KMS-11 (cell line): ENCODE measurements at regions not wholly inside any gene's neighbourhood (a gene's known extent, or its start where the extent isn't known, plus 50 kb on each side); places are given as distances from the start of the nearest gene placed in this dataset.

Experiments used
- H2AFZ ChIP-seq: fragments of 200-600 bp; sonication (generic); 2 replicates; pipeline ENCODE4 v1.6.1; 2016; ENCODE audit warnings: antibody characterized with exemption, mixed run types, low read depth
- H3K27ac ChIP-seq: fragments of 200-600 bp; sonication (generic); 2 replicates; pipeline ENCODE4 v1.6.1; 2016; ENCODE audit warnings: mild to moderate bottlenecking, mixed run types
- H3K27me3 ChIP-seq: fragments of 200-600 bp; sonication (generic); 2 replicates; pipeline ENCODE4 v1.6.1; 2017; ENCODE audit warnings: mild to moderate bottlenecking, low read depth, mixed run types, moderate library complexity; ENCODE audit not compliant: insufficient read depth
- H3K36me3 ChIP-seq: fragments of 200-600 bp; sonication (generic); 2 replicates; pipeline ENCODE4 v1.6.1; 2017; ENCODE audit warnings: mild to moderate bottlenecking, mixed run types; ENCODE audit not compliant: insufficient read depth
- H3K4me1 ChIP-seq: fragments of 200-600 bp; sonication (generic); 2 replicates; pipeline ENCODE4 v1.6.1; 2016; ENCODE audit warnings: mild to moderate bottlenecking, low read depth, mixed run types; ENCODE audit not compliant: poor library complexity, severe bottlenecking
- H3K4me2 ChIP-seq: fragments of 200-600 bp; sonication (generic); 2 replicates; pipeline ENCODE4 v1.7.0; 2016; ENCODE audit warnings: mild to moderate bottlenecking, mixed run types
- H3K4me3 ChIP-seq: fragments of 200-600 bp; sonication (generic); IDR thresholded peaks from 2 replicates; pipeline ENCODE4 v1.6.1; 2017; ENCODE audit warnings: low read depth, low read length, mixed read lengths; ENCODE audit not compliant: insufficient read depth
- H3K79me2 ChIP-seq: fragments of 200-600 bp; sonication (generic); 2 replicates; pipeline ENCODE4 v1.6.1; 2016; ENCODE audit warnings: low read depth, mixed run types; ENCODE audit not compliant: insufficient read depth
- H3K9ac ChIP-seq: fragments of 200-600 bp; sonication (generic); 2 replicates; pipeline ENCODE4 v1.6.1; 2016; ENCODE audit warnings: mild to moderate bottlenecking, mixed run types
- H4K20me1 ChIP-seq: fragments of 200-600 bp; sonication (generic); 2 replicates; pipeline ENCODE4 v1.6.1; 2016; ENCODE audit warnings: mild to moderate bottlenecking, mixed run types; ENCODE audit not compliant: insufficient read depth
- TF ChIP-seq, protein P1 (sequence below): fragments of 200-600 bp; sonication (generic); conservative IDR thresholded peaks from 2 replicates; pipeline ENCODE4 v1.6.1; 2017; ENCODE audit warnings: low read depth, mild to moderate bottlenecking, antibody characterized with exemption, low read length, moderate library complexity, mixed read lengths

DNA sequence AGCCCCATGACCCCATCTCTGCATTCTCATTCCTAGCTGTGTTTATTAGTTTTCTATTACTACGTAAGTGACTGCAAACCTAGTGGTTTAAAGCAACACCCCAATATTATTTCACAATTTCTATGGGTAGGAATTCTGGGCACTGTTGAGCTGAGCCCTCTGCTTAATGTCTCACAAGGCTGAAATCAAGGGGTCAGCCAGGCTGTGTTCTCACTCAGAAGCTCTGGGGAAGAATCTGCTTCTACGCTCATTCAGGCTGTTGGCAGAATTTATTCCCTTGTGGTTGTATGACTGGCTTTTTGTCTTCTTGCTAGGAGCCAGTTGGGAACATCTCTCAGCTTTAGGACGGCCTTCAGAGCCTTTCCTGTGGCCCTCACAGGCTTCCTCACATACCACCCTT lies 181.0 kb downstream of the GIPC2 start:
- H3K79me2 ChIP-seq = no peaks in the 10 kb centered on the region
- H3K9ac ChIP-seq = no peak overlapping the region
- TF ChIP-seq, protein P1, sequence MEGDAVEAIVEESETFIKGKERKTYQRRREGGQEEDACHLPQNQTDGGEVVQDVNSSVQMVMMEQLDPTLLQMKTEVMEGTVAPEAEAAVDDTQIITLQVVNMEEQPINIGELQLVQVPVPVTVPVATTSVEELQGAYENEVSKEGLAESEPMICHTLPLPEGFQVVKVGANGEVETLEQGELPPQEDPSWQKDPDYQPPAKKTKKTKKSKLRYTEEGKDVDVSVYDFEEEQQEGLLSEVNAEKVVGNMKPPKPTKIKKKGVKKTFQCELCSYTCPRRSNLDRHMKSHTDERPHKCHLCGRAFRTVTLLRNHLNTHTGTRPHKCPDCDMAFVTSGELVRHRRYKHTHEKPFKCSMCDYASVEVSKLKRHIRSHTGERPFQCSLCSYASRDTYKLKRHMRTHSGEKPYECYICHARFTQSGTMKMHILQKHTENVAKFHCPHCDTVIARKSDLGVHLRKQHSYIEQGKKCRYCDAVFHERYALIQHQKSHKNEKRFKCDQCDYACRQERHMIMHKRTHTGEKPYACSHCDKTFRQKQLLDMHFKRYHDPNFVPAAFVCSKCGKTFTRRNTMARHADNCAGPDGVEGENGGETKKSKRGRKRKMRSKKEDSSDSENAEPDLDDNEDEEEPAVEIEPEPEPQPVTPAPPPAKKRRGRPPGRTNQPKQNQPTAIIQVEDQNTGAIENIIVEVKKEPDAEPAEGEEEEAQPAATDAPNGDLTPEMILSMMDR = no peak
- no peaks in the 10 kb centered on the region for H3K36me3 ChIP-seq
- H3K4me2 ChIP-seq = no peak overlapping the region
- H2AFZ ChIP-seq = no peak overlapping the region
- no peak overlapping the region for H3K4me3 ChIP-seq
- no peak overlapping the region for H3K27ac ChIP-seq
- H3K27me3 ChIP-seq = no peaks in the 10 kb centered on the region
- H3K4me1 ChIP-seq = no peaks in the 10 kb centered on the region
- no peaks in the 10 kb centered on the region for H4K20me1 ChIP-seq

DNA sequence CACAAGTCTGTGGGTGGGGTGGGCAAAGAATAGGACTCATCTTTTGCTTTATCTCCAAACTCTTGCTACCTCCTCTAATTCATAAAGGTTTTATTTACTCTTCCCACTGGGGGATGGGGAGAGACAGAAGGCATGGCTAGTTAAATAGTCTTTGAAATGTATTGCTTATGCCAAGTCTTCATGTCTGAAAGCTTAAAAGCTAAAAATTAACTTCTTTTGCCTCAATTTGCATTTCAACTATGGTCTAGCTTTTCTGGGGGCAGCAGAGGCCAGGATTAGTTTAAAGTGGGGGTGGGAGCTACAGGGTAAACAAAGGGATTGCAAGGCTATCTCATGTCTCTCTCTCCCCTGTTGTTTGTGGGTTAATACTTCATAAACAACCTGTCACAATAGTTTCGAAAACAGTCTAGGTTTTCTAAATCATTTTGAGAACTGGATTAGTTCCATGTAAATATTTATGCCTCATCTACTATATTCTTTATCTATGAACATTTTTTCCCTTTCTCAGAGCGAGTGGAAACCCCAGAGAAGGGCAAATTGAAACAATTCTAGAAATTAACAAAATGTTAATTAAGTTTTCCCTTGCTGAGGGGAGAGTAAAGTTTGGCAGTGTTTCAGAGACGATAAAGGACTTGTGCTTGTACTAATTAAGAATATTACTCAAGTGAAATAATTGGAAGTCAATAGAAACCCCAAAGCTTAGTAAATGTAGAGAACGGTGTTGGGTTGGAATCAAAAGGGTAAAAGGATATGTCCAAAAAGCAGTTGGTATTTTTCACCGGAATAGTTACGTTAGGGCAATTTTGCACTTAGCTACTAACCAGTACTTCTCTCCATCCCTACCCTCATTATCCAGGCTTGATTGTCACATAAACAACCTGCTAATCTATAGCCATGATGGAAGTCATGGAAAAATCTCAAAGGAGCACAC lies 182.2 kb downstream of the GIPC2 start:
- Histone ChIP-seq H3K9ac (no peak overlapping the region), H3K36me3 (no peaks in the 10 kb centered on the region), H3K4me3 (no peak overlapping the region), H3K4me1 (no peaks in the 10 kb centered on the region), H3K79me2 (no peaks in the 10 kb centered on the region), H4K20me1 (no peaks in the 10 kb centered on the region), H2AFZ (no peak overlapping the region), H3K4me2 (no peak overlapping the region), H3K27ac (no peak overlapping the region), H3K27me3 (no peaks in the 10 kb centered on the region)
- TF ChIP-seq, protein P1 = no peak

DNA sequence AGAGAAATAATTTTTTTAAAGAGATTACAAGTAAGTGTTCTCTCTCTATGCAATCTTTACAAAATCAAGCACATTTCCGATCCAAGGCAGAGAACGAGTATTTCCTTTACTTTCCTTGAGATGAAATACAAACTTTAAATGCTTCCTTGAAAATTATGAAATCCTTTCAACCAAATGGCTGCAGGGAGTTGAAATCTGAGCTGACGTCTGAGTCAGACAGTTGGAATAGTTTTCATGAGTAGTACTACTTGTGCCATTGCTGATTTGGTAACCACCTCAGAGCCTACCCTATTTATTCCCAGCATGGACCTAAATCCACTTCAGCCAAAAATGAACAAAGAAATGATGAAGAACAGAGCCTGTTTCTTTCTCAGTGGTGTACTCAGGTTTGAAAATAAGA lies 183.6 kb downstream of the GIPC2 start:
- Histone ChIP-seq H3K9ac (no peak overlapping the region), H3K27me3 (no peaks in the 10 kb centered on the region), H3K36me3 (no peaks in the 10 kb centered on the region), H3K4me3 (no peak overlapping the region), H2AFZ (no peak overlapping the region), H3K4me2 (no peak overlapping the region), H3K4me1 (no peaks in the 10 kb centered on the region), H3K27ac (no peak overlapping the region), H4K20me1 (no peaks in the 10 kb centered on the region), H3K79me2 (no peaks in the 10 kb centered on the region)
- TF ChIP-seq, protein P1 = no peak

DNA sequence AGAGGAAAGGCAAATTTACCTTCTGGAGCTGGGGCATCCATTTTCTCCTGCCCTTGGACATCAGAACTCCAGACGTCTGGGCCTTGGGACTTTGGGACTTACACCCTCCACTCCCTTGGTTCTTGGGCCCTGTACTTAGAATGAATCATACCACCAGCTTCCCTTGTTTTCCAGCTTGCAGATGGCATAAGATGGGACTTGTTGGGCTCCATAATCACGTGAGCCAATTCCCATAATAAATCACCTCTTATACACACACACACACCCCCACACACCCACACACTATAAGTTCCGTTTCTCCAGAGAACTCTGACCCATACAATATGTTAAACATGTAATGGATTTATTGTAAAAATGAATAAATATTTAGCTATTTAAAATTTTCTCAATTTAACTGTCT lies 185.7 kb downstream of the GIPC2 start:
- no peak overlapping the region for H2AFZ ChIP-seq
- H3K79me2 ChIP-seq = no peaks in the 10 kb centered on the region
- H3K4me3 ChIP-seq = no peak overlapping the region
- TF ChIP-seq, protein P1 = no peak
- no peak overlapping the region for H3K27ac ChIP-seq
- no peaks in the 10 kb centered on the region for H3K4me1 ChIP-seq
- H3K36me3 ChIP-seq = no peaks in the 10 kb centered on the region
- H4K20me1 ChIP-seq = no peaks in the 10 kb centered on the region
- no peak overlapping the region for H3K4me2 ChIP-seq
- no peak overlapping the region for H3K9ac ChIP-seq
- no peaks in the 10 kb centered on the region for H3K27me3 ChIP-seq
